ENCODE measurements at regions not wholly inside any gene's neighbourhood (a gene's known extent, or its start where the extent isn't known, plus 50 kb on each side); places are given as distances from the start of the nearest gene placed in this dataset.

DNA sequence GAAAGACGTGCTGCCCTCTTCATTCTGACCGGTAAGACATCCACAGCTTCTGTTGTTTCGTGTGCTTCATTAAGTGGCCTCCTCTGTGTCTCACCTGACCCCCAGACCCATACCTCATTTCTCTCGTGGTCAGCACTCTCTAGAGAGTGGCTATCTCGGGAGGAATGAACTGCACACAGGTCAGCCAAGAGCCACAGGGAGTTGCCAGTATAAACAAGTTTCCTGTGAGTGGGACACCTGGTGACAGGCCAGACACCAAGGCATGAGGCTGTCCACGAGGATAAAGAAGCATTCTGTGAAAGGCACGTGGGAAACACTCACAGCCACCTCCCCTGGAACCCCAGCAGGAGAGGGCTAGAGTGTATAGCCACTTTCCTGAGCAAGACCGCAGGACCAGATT lies 115.8 kb downstream of the NUFIP1 start:
- no peak for DNase-seq (ENCODE audit: low spot score)
- in situ Hi-C loops (cut with MboI; ENCODE audit: low pct_unique_long_range_greater_than_20kb, low sequenced_read_pairs, unreplicated experiment) = loop anchor here (10.0 kb wide), 1 partner anchor 399 kb away; no protein-coding TSS in a partner anchor
- TF ChIP-seq, protein P1, sequence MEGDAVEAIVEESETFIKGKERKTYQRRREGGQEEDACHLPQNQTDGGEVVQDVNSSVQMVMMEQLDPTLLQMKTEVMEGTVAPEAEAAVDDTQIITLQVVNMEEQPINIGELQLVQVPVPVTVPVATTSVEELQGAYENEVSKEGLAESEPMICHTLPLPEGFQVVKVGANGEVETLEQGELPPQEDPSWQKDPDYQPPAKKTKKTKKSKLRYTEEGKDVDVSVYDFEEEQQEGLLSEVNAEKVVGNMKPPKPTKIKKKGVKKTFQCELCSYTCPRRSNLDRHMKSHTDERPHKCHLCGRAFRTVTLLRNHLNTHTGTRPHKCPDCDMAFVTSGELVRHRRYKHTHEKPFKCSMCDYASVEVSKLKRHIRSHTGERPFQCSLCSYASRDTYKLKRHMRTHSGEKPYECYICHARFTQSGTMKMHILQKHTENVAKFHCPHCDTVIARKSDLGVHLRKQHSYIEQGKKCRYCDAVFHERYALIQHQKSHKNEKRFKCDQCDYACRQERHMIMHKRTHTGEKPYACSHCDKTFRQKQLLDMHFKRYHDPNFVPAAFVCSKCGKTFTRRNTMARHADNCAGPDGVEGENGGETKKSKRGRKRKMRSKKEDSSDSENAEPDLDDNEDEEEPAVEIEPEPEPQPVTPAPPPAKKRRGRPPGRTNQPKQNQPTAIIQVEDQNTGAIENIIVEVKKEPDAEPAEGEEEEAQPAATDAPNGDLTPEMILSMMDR (IDR thresholded peaks at IDR 0.05; ENCODE audit: extremely low read depth, insufficient read depth, missing control alignments) = no peak

DNA sequence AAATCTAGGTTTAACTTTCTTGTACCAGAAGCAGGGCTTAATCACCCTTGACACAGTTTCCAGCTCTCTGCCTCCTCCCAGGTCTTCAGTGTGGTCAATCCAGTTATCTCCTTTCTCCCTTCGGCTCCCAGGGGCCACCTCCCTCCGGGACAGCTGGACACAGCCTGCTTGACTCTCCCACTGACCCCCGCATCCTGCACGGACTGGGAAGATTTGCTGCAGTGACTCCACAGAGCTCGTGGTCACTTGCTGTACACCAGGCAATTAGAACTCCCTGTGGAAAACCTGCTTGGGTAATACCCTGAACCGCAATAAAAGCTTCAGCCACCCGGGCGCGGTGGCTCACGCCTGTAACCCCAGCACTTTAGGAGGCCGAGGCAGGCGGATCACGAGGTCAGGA lies 116.5 kb downstream of the NUFIP1 start:
- in situ Hi-C loops (cut with MboI; ENCODE audit: low pct_unique_long_range_greater_than_20kb, low sequenced_read_pairs, unreplicated experiment) = loop anchor here (10.0 kb wide), 1 partner anchor 398 kb away; no protein-coding TSS in a partner anchor
- DNase-seq (ENCODE audit: low spot score) = no peak
- TF ChIP-seq, protein P1 (IDR thresholded peaks at IDR 0.05; ENCODE audit: extremely low read depth, insufficient read depth, missing control alignments) = no peak

DNA sequence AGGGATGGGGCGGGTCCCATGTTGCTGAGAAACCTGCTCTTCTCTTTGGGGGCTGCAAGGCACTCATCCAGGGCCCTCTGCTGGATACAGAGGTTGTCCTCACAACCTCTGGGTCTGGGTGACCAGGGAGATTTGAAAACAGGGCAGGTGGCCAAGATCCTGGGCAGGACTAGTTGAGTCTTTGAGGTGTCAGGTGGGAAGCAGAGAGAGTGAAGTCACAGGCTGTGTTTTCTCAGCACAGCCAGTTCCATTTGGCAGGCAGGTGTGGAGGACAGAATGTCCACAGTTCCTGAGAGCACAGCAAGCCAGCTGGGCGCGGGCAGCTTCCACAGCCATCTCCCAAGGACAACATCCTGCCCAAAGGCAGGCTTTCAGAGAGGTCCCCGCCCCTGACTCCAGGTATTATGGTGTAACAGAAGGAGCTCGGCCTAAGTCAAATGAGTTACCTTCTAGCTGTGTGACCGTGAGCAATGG lies 118.8 kb downstream of the NUFIP1 start:
- TF ChIP-seq, protein P1 (IDR thresholded peaks at IDR 0.05; ENCODE audit: extremely low read depth, insufficient read depth, missing control alignments) = no peak
- no peak for DNase-seq (ENCODE audit: low spot score)
- in situ Hi-C loops (cut with MboI; ENCODE audit: low pct_unique_long_range_greater_than_20kb, low sequenced_read_pairs, unreplicated experiment) = loop anchor here (10.0 kb wide), 1 partner anchor 396 kb away; no protein-coding TSS in a partner anchor

DNA sequence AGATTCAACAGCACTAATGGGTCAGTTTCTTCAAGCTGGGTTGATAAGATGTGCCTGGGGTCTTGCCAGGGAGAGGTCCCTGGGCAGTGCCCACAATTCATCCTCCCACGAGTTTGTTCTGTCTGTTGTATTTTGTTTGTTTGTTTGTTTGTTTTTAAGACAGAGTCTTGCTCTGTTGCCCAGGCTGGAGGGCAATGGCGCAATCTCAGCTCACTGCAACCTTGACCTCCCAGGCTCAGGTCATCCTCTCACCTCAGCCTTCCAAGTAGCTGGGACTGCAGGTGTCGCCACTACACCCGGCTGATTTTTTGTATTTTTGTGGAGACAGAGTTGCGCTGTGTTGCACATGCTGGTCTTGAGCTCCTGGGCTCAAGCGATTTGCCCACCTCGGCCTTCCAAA lies 120.1 kb downstream of the NUFIP1 start:
- no peak for DNase-seq (ENCODE audit: low spot score)
- in situ Hi-C loops (cut with MboI; ENCODE audit: low pct_unique_long_range_greater_than_20kb, low sequenced_read_pairs, unreplicated experiment) = no loop called here
- TF ChIP-seq, protein P1 (IDR thresholded peaks at IDR 0.05; ENCODE audit: extremely low read depth, insufficient read depth, missing control alignments) = no peak

DNA sequence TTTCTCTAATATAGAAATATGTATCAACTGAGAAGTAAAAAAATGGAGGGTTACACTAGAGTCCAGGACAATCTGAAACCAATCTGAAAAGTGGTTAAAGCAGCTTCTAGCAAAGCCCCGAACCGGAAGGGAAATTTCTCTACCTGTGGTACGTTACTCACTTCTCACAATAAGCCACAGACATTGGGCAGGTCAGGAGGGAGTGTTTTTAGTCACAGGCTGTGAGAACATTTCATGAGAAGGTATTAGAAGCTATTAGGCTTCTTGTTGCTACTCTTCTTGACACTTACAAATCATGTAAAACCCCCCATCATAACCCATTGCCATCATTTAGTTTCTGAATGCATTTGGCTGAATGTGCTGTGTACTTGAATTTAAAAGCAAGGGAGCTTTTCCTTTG lies 120.9 kb downstream of the NUFIP1 start:
- DNase-seq (ENCODE audit: low spot score) = peak; percentile 56
- in situ Hi-C loops (cut with MboI; ENCODE audit: low pct_unique_long_range_greater_than_20kb, low sequenced_read_pairs, unreplicated experiment) = no loop called here
- TF ChIP-seq, protein P1 (IDR thresholded peaks at IDR 0.05; ENCODE audit: extremely low read depth, insufficient read depth, missing control alignments) = no peak

DNA sequence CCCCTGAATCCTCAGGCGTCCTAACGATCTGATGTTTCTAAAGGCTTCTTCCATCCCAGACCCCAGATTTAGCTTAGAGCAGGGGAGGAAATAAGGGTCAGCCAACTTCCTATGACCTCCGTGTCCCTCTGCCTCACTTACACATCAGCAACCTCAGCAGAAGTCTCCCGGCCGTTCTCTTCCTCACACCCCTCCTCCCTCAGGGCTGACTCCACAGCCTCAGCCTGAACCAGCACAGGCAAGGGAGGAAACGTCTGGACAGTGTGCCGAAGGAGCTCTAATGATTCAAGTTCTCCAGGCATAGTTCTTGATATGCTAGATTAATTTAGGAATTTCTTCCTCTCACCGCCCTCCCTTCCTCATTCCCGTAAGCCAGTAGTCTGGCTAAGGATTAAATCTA lies 121.4 kb downstream of the NUFIP1 start:
- no peak for DNase-seq (ENCODE audit: low spot score)
- TF ChIP-seq, protein P1 (IDR thresholded peaks at IDR 0.05; ENCODE audit: extremely low read depth, insufficient read depth, missing control alignments) = no peak
- in situ Hi-C loops (cut with MboI; ENCODE audit: low pct_unique_long_range_greater_than_20kb, low sequenced_read_pairs, unreplicated experiment) = no loop called here
